ENCODE measurements at regions not wholly inside any gene's neighbourhood (a gene's known extent, or its start where the extent isn't known, plus 50 kb on each side); places are given as distances from the start of the nearest gene placed in this dataset.

DNA sequence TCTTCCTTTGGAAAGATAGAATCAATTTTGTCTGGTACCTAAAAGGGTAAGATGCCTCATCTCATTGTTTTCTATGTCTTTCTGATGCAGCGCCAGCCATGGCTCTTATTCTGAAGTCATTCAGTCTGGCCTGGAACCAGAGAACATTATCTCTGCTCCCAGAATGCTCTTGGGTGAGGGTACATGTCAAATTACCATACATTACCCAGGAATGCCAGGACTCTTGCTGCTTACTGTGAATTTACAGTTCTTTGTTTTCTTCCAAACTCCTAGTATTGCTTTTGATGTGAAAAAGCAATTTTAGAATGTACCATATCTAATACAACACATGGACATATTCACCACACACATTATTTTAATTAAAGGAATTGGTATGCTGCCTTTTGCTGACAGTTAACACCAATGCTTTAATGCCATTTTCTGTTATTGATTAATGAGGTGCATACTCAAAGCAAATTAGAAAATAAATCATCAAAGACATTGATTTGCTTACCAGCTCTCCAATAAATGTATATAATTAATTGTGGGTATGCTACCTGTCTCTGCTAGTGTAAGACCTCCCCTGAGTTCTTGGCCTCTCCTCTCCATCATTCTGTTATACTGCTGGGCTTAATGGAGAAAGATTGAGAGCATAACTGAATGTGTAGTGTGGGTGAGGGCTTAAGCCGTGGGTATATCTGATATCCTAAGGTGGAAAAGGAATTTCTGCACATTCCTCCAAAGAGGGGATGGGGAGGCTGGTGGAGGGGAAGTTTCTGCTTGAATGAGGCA lies 337.7 kb downstream of the C12orf75 start:
- TF ChIP-seq, protein P1, sequence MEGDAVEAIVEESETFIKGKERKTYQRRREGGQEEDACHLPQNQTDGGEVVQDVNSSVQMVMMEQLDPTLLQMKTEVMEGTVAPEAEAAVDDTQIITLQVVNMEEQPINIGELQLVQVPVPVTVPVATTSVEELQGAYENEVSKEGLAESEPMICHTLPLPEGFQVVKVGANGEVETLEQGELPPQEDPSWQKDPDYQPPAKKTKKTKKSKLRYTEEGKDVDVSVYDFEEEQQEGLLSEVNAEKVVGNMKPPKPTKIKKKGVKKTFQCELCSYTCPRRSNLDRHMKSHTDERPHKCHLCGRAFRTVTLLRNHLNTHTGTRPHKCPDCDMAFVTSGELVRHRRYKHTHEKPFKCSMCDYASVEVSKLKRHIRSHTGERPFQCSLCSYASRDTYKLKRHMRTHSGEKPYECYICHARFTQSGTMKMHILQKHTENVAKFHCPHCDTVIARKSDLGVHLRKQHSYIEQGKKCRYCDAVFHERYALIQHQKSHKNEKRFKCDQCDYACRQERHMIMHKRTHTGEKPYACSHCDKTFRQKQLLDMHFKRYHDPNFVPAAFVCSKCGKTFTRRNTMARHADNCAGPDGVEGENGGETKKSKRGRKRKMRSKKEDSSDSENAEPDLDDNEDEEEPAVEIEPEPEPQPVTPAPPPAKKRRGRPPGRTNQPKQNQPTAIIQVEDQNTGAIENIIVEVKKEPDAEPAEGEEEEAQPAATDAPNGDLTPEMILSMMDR (IDR thresholded peaks at IDR 0.05; ENCODE audit: extremely low read depth, insufficient read depth, missing control alignments) = no peak
- in situ Hi-C loops (cut with MboI; ENCODE audit: low pct_unique_long_range_greater_than_20kb, low sequenced_read_pairs, unreplicated experiment) = no loop called here
- no peak for DNase-seq (ENCODE audit: low spot score)

DNA sequence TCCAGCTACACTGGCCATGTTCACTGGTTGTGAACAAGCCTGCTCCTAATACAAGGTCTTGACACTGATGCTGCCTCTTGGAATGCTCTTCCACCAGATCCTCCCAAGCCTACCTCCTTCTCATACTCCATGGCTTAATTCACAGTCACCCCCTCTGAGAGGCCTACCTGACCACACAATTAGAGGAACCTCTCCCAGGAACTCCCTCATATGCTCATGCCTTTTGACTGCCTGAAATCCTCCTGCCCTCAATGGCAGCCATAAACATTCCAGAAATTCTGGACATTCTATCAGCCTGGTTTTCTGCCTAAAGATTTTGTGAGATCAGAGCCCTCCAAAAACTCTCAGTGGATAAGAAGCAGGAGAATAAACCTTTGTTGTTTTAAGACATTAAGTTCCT lies 340.2 kb downstream of the C12orf75 start:
- TF ChIP-seq, protein P1 (IDR thresholded peaks at IDR 0.05; ENCODE audit: extremely low read depth, insufficient read depth, missing control alignments) = no peak
- in situ Hi-C loops (cut with MboI; ENCODE audit: low pct_unique_long_range_greater_than_20kb, low sequenced_read_pairs, unreplicated experiment) = no loop called here
- DNase-seq (ENCODE audit: low spot score) = no peak

DNA sequence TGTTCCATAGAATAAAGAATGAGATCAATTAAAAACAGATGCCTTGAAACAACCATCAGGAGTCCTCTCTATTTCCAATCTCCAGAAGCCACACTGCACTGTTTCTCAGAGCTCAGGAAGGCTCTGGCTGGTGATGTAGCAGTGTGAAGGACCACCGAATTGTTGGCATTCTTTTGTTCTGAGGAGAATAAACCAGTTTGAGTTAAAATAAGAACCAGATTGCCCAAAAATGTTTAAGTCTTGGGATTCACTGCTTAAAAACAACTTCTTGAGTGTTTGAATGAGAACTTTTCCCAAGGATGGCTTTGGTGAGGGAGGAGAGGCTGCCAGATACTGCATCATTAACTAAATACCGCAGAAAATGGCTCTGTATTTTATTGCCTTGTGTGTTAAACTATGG lies 341.2 kb downstream of the C12orf75 start:
- no peak for DNase-seq (ENCODE audit: low spot score)
- in situ Hi-C loops (cut with MboI; ENCODE audit: low pct_unique_long_range_greater_than_20kb, low sequenced_read_pairs, unreplicated experiment) = no loop called here
- TF ChIP-seq, protein P1 (IDR thresholded peaks at IDR 0.05; ENCODE audit: extremely low read depth, insufficient read depth, missing control alignments) = no peak

DNA sequence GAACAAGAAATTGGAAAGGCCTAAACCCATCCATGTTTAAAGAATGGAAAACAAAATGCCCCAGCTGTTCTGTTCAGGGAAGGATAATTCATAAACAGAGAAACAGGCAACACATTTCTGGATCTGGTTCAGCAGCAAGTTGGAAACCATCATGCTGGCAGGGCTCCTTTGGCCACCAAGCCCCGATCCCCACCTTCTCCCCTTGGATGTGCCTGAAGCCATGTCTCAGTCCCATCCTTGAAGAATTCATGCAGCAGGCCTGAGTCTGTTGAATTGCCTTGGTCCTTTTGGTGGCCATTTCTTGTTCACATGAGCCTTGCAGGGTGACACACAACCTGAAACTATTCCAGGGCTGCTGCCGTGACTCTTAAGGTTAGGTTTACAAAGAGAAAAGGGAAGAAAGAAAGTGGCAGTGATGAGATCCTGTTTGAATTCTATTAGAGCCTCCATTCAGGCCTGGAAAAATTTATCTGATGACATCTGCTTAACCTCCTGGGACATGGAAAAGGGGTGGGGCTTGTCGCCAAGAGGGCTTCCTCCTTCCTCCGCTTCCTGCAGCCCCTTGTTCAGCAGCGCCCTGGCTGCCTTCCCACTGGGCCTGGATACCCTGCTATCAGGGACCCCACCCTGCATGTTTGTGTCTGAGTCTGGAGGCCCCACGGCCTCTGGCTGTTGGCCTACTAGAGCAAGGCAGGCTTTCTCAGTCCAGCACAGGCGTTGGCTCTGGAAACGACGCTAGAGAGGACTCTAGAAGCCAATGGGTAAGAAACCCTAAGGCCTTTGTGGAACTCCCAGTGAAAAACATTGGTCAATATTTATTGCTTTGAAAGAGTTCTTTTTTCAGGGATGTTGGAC lies 341.9 kb downstream of the C12orf75 start:
- in situ Hi-C loops (cut with MboI; ENCODE audit: low pct_unique_long_range_greater_than_20kb, low sequenced_read_pairs, unreplicated experiment) = no loop called here
- TF ChIP-seq, protein P1 (IDR thresholded peaks at IDR 0.05; ENCODE audit: extremely low read depth, insufficient read depth, missing control alignments) = no peak
- no peak for DNase-seq (ENCODE audit: low spot score)

DNA sequence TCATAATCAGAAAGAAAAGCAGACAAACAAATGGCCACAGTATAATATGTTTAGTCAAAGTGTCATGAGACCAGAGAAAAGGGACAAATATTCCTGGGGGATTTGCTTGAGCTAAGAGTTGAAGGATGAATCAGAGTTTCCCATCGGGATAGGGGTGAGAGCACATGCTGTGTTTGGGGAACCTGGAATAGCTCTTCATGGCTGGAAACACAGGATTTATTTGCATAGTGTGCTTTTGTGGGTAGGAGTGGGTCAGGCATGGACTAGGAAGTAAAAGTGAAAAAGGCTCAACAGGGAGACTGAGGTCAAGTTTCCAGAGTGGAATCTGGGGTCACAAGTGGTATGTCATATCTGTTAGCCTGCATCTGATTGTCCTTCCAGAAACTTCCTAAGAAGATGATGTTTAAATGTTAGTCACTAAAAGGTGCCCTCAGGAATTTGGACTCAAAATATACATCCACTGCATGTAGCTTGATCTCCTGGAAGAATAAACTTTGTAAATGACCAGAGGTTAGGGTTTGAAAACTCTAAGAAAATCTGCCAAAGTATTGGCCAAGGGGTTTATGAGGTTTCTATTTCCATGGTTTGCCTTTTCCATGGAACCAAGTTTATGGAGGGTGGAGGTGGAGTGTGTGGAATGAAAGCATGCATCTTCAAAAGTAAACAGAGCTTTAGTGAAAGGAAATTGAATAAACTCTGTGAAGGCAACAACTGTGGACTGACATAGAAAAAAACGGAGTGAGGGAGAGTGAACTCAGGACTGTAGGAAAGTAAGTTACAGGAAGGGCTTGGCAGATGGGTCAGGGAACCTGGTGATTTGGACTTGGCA lies 344.6 kb downstream of the C12orf75 start:
- DNase-seq (ENCODE audit: low spot score) = no peak
- in situ Hi-C loops (cut with MboI; ENCODE audit: low pct_unique_long_range_greater_than_20kb, low sequenced_read_pairs, unreplicated experiment) = no loop called here
- TF ChIP-seq, protein P1 (IDR thresholded peaks at IDR 0.05; ENCODE audit: extremely low read depth, insufficient read depth, missing control alignments) = no peak

DNA sequence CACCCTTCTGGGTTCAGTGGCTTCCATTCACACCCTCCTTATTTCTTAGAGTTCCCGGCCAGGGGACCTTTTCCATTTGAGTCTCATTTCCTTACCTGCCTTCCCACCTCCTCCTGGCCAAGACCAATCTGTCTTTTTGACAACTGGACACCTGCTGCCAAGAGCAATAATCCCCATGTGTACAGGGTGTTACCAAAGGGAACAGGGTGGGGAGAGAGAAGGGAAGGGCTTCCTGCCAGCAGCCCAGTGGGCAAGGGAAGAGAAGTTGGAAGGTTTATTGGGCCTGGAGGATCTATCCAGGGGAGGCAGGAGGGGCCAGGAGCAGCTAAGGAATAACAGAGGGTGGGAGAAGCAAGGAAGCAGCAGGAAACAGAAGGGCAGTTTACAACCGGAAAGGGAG lies 346.2 kb downstream of the C12orf75 start:
- no peak for DNase-seq (ENCODE audit: low spot score)
- in situ Hi-C loops (cut with MboI; ENCODE audit: low pct_unique_long_range_greater_than_20kb, low sequenced_read_pairs, unreplicated experiment) = no loop called here
- TF ChIP-seq, protein P1 (IDR thresholded peaks at IDR 0.05; ENCODE audit: extremely low read depth, insufficient read depth, missing control alignments) = no peak

Data from GM13977 (cell line).